H9 (cell line): ENCODE measurements at regions not wholly inside any gene's neighbourhood (a gene's known extent, or its start where the extent isn't known, plus 50 kb on each side); places are given as distances from the start of the nearest gene placed in this dataset.

Experiments
- DNase-seq: peaks from one replicate; pipeline ENCODE4 v3.0.0-alpha.2; 2017
- H2AFZ ChIP-seq: one replicate; pipeline ENCODE4 v1.6.1; 2013; ENCODE audit warnings: mild to moderate bottlenecking, low read length, control low read depth, moderate library complexity
- H2AK5ac ChIP-seq: 2 replicates; pipeline ENCODE4 v1.6.1; 2013; ENCODE audit warnings: low read length, control low read depth, mixed read lengths; ENCODE audit not compliant: insufficient read length
- H2BK120ac ChIP-seq: one replicate; pipeline ENCODE4 v1.6.1; 2013; ENCODE audit warnings: low read depth, mild to moderate bottlenecking, low read length, control low read depth, inconsistent platforms; ENCODE audit not compliant: poor library complexity, severe bottlenecking
- H2BK12ac ChIP-seq: 2 replicates; pipeline ENCODE4 v1.6.1; 2013; ENCODE audit warnings: low read length, control low read depth, mixed read lengths, low read depth; ENCODE audit not compliant: insufficient read length
- H2BK15ac ChIP-seq: 2 replicates; pipeline ENCODE4 v1.6.1; 2013; ENCODE audit warnings: low read depth, low read length, control low read depth
- H2BK20ac ChIP-seq: one replicate; pipeline ENCODE4 v1.6.1; 2013; ENCODE audit warnings: low read depth, mild to moderate bottlenecking, low read length, control low read depth, inconsistent platforms; ENCODE audit not compliant: poor library complexity, severe bottlenecking
- H2BK5ac ChIP-seq: 2 replicates; pipeline ENCODE4 v1.6.1; 2013; ENCODE audit warnings: low read length, control low read depth, mixed read lengths; ENCODE audit not compliant: insufficient read length
- H3K14ac ChIP-seq: 2 replicates; pipeline ENCODE4 v1.6.1; 2013; ENCODE audit warnings: low read length, control low read depth; ENCODE audit not compliant: insufficient read depth
- H3K18ac ChIP-seq: 2 replicates; pipeline ENCODE4 v1.6.1; 2013; ENCODE audit warnings: low read depth, mild to moderate bottlenecking, mixed read lengths, low read length, control low read depth; ENCODE audit not compliant: insufficient read length
- H3K23ac ChIP-seq: 2 replicates; pipeline ENCODE4 v1.6.1; 2013; ENCODE audit warnings: low read length, control low read depth, mixed read lengths, low read depth; ENCODE audit not compliant: insufficient read length
- H3K23me2 ChIP-seq: 2 replicates; pipeline ENCODE4 v1.6.1; 2013; ENCODE audit warnings: low read depth, mild to moderate bottlenecking, mixed read lengths, low read length, control low read depth; ENCODE audit not compliant: insufficient read length, poor library complexity, severe bottlenecking
- H3K27ac ChIP-seq: 2 replicates; pipeline ENCODE4 v1.5.1; 2013; ENCODE audit warnings: low read length, control low read depth, mixed read lengths, low read depth; ENCODE audit not compliant: insufficient read length
- H3K27me3 ChIP-seq: 2 replicates; pipeline ENCODE4 v1.6.1; 2013; ENCODE audit warnings: low read length, control low read depth, inconsistent platforms; ENCODE audit not compliant: insufficient read depth
- H3K4ac ChIP-seq: 2 replicates; pipeline ENCODE4 v1.6.1; 2013; ENCODE audit warnings: low read depth, mild to moderate bottlenecking, control low read depth, inconsistent platforms, low read length, moderate library complexity
- H3K4me1 ChIP-seq: 2 replicates; pipeline ENCODE4 v1.6.1; 2013; ENCODE audit warnings: low read length, control low read depth, inconsistent platforms; ENCODE audit not compliant: insufficient read depth
- H3K4me2 ChIP-seq: 2 replicates; pipeline ENCODE4 v1.6.1; 2013; ENCODE audit warnings: low read length, control low read depth, mixed read lengths; ENCODE audit not compliant: insufficient read length, insufficient read depth
- H3K56ac ChIP-seq: 2 replicates; pipeline ENCODE4 v1.6.1; 2013; ENCODE audit warnings: low read depth, mild to moderate bottlenecking, mixed read lengths, low read length, control low read depth; ENCODE audit not compliant: insufficient read length
- H3K79me1 ChIP-seq: 2 replicates; pipeline ENCODE4 v1.6.1; 2013; ENCODE audit warnings: low read depth, mild to moderate bottlenecking, moderate library complexity, low read length, control low read depth, inconsistent platforms; ENCODE audit not compliant: insufficient read depth, poor library complexity, severe bottlenecking
- H3K79me2 ChIP-seq: 2 replicates; pipeline ENCODE4 v1.6.1; 2013; ENCODE audit warnings: low read length, control low read depth, inconsistent platforms; ENCODE audit not compliant: insufficient read depth
- H3K9ac ChIP-seq: 2 replicates; pipeline ENCODE4 v1.6.1; 2013; ENCODE audit warnings: low read length, control low read depth, mixed read lengths; ENCODE audit not compliant: insufficient read length; ENCODE audit errors: extremely low read depth
- H3K9me3 ChIP-seq: one replicate; pipeline ENCODE4 v1.6.1; 2013; ENCODE audit warnings: low read depth, low read length, inconsistent platforms; ENCODE audit not compliant: control insufficient read depth
- H3T11ph ChIP-seq: one replicate; pipeline ENCODE4 v1.6.1; 2013; ENCODE audit warnings: mild to moderate bottlenecking, low read length, control low read depth, inconsistent platforms
- H4K20me1 ChIP-seq: one replicate; pipeline ENCODE4 v1.6.1; 2013; ENCODE audit not compliant: control insufficient read depth, insufficient read length, insufficient read depth
- H4K5ac ChIP-seq: 2 replicates; pipeline ENCODE4 v1.6.1; 2013; ENCODE audit warnings: low read depth, mild to moderate bottlenecking, mixed read lengths, low read length, control low read depth; ENCODE audit not compliant: insufficient read length
- H4K8ac ChIP-seq: replicated peaks from 2 replicates; pipeline ENCODE4 v1.6.1; 2013; ENCODE audit warnings: low read length, control low read depth, mixed read lengths, low read depth; ENCODE audit not compliant: insufficient read length
- H4K91ac ChIP-seq: 2 replicates; pipeline ENCODE4 v1.6.1; 2013; ENCODE audit warnings: low read depth, mild to moderate bottlenecking, moderate library complexity, mixed read lengths, low read length, control low read depth; ENCODE audit not compliant: insufficient read length
- H3K27ac Mint-ChIP-seq, 3 experiments: 2 replicates in 2 of 3; 3 replicates in 1 of 3; pipeline ENCODE4 v1.8.0; 2020 to 2021; ENCODE audit warnings: mixed read lengths in 3 of 3, mild to moderate bottlenecking in 1 of 3, moderate library complexity in 1 of 3
- H3K27me3 Mint-ChIP-seq: 2 replicates; pipeline ENCODE4 v1.8.0; 2021; ENCODE audit warnings: low read depth, mild to moderate bottlenecking, moderate library complexity, mixed read lengths
- H3K36me3 Mint-ChIP-seq, 3 experiments: 2 replicates in 2 of 3; 3 replicates in 1 of 3; pipeline ENCODE4 v1.8.0; 2020 to 2021; ENCODE audit warnings: low read depth in 3 of 3, mixed read lengths in 3 of 3; ENCODE audit not compliant: insufficient read depth in 1 of 3
- H3K4me1 Mint-ChIP-seq, 2 experiments: 2 replicates each; pipeline ENCODE4 v1.8.0; 2020; ENCODE audit warnings: mixed read lengths in 2 of 2
- H3K4me3 Mint-ChIP-seq, 2 experiments: 2 replicates in 1 of 2; 3 replicates in 1 of 2; pipeline ENCODE4 v1.8.0; 2020 to 2021; ENCODE audit warnings: mild to moderate bottlenecking in 2 of 2, mixed read lengths in 2 of 2, moderate library complexity in 1 of 2
- H3K9me3 Mint-ChIP-seq, 2 experiments: 2 replicates in 1 of 2; 3 replicates in 1 of 2; pipeline ENCODE4 v1.8.0; 2020; ENCODE audit warnings: mild to moderate bottlenecking in 2 of 2, mixed read lengths in 2 of 2, moderate library complexity in 1 of 2
- WGBS: extraction: QIAGEN DNeasy Blood & Tissue Kit; methylation state at CpG from one replicate; pipeline ENCODE4 v1.1.7; 2013; ENCODE audit warnings: missing lambda C conversion rate, low lambda C conversion rate, mixed read lengths; ENCODE audit not compliant: insufficient read length; ENCODE audit errors: extremely low coverage; 5-methylcytosine and 5-hydroxymethylcytosine counted together
- TF ChIP-seq, protein P1 (sequence below): fragments of 200-600 bp; sonication (generic); conservative IDR thresholded peaks from 3 replicates; pipeline ENCODE4 v1.8.0; 2021; ENCODE audit warnings: antibody characterized with exemption, mild to moderate bottlenecking

DNA sequence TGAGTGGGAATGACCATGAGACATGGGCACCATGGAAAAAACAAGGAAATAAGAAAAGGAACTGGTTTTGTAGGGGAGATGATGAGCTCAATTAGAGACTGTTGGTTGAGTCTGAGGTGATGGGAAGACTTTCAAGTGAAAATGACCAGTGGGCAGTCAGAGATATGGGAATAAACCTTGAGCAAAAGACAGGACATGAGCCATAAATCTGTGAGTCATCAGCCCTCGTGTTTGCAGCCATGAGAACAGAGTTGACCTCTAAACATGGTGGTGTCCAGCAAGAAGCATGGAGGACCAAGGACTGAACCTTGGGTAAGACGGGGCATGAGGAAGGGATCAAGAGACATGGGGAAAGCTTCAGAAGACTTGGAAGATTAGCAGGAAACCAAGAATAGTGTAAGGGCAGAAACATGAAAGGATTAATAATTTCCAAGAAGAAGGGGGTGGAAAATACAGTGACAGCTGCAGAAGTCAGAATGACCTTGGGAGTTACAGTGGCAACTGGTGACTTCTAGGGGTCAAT, 280.6 kb upstream of the PRDM1 start:
- H2BK120ac ChIP-seq, result no peak overlapping the region
- H3K4me1 ChIP-seq, result peaks cover 3% of the 10 kb centered on the region; the same call in 1 of the 2 replicates
- no peak overlapping the region for H2BK15ac ChIP-seq
- no peak overlapping the region for H4K91ac ChIP-seq
- H2BK12ac ChIP-seq, result no peak overlapping the region
- no peaks in the 10 kb centered on the region for H4K20me1 ChIP-seq
- H4K5ac ChIP-seq, result no peak overlapping the region
- H3K27me3 Mint-ChIP-seq, result no peaks in the 10 kb centered on the region; the same call in 1 of the 2 replicates
- no peak overlapping the region for H4K8ac ChIP-seq
- H3K9ac ChIP-seq, result no peak overlapping the region
- no peaks in the 10 kb centered on the region for H3K9me3 ChIP-seq
- H3K4me3 Mint-ChIP-seq, result no peak overlapping the region
- no peaks in the 10 kb centered on the region for H3K27me3 ChIP-seq
- no peaks in the 10 kb centered on the region; a peak in 1 of 5 replicates for H3K9me3 Mint-ChIP-seq
- TF ChIP-seq, protein P1, sequence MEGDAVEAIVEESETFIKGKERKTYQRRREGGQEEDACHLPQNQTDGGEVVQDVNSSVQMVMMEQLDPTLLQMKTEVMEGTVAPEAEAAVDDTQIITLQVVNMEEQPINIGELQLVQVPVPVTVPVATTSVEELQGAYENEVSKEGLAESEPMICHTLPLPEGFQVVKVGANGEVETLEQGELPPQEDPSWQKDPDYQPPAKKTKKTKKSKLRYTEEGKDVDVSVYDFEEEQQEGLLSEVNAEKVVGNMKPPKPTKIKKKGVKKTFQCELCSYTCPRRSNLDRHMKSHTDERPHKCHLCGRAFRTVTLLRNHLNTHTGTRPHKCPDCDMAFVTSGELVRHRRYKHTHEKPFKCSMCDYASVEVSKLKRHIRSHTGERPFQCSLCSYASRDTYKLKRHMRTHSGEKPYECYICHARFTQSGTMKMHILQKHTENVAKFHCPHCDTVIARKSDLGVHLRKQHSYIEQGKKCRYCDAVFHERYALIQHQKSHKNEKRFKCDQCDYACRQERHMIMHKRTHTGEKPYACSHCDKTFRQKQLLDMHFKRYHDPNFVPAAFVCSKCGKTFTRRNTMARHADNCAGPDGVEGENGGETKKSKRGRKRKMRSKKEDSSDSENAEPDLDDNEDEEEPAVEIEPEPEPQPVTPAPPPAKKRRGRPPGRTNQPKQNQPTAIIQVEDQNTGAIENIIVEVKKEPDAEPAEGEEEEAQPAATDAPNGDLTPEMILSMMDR, result no peak
- H3K18ac ChIP-seq, result no peak overlapping the region
- no peaks in the 10 kb centered on the region for H3K36me3 Mint-ChIP-seq
- H2AK5ac ChIP-seq, result no peak overlapping the region
- H3T11ph ChIP-seq, result no peak overlapping the region
- H3K27ac ChIP-seq, result no peak overlapping the region
- no peak overlapping the region for H3K23ac ChIP-seq
- no CpG with 5 or more reads among the region's 2 CpGs for WGBS
- no peak for DNase-seq
- no peak overlapping the region for H2BK5ac ChIP-seq
- H3K4me2 ChIP-seq, result no peak overlapping the region
- no peak overlapping the region for H2BK20ac ChIP-seq
- 0 out of 2 replicates have a peak, but pooled peaks cover 1% of the 10 kb centered on the region for H3K79me2 ChIP-seq
- H3K14ac ChIP-seq, result no peak overlapping the region
- H2AFZ ChIP-seq, result no peak overlapping the region
- no peak overlapping the region for H3K27ac Mint-ChIP-seq
- no peak overlapping the region for H3K4ac ChIP-seq
- no peaks in the 10 kb centered on the region for H3K23me2 ChIP-seq
- no peak overlapping the region for H3K56ac ChIP-seq
- no peaks in the 10 kb centered on the region for H3K79me1 ChIP-seq
- peaks cover 8% of the 10 kb centered on the region in 2 experiments for H3K4me1 Mint-ChIP-seq
